H1 (cell line): ENCODE measurements at regions not wholly inside any gene's neighbourhood (a gene's known extent, or its start where the extent isn't known, plus 50 kb on each side); places are given as distances from the start of the nearest gene placed in this dataset.

Experiments used
- RAD21 ChIP-seq, 2 experiments: IDR thresholded peaks in 1 of 2; conservative IDR thresholded peaks in 1 of 2; 2 replicates each; pipeline ENCODE4 v1.6.1; 2011; ENCODE audit warnings: low read depth in 2 of 2, low read length in 2 of 2, improper control_type of control experiment in 1 of 2, inconsistent platforms in 1 of 2, mild to moderate bottlenecking in 1 of 2, moderate library complexity in 1 of 2
- RNF2 ChIP-seq: fragments of 200-900, 300-1000 bp; sonication (generic); IDR thresholded peaks from 2 replicates; pipeline ENCODE4 v1.7.1; 2016; ENCODE audit warnings: borderline replicate concordance, low read depth, mild to moderate bottlenecking, antibody characterized with exemption, low read length; ENCODE audit not compliant: poor library complexity, severe bottlenecking; ENCODE audit errors: missing control alignments
- TAF7 ChIP-seq: optimal IDR thresholded peaks from 2 replicates; pipeline ENCODE3; 2011; ENCODE audit warnings: low read depth, mild to moderate bottlenecking, inconsistent platforms, low read length, moderate library complexity, borderline replicate concordance
- TF ChIP-seq, protein P1 (sequence below), 3 experiments: IDR thresholded peaks; 1 replicate in 2 of 3; 2 replicates in 1 of 3; pipeline versions ENCODE4 v1.5.1 to v1.6.1; 2011; ENCODE audit warnings: low read length in 3 of 3, mild to moderate bottlenecking in 3 of 3, inconsistent platforms in 2 of 3, low read depth in 1 of 3, moderate library complexity in 1 of 3; ENCODE audit not compliant: insufficient read depth in 1 of 3; ENCODE audit errors: control extremely low read depth in 1 of 3

DNA sequence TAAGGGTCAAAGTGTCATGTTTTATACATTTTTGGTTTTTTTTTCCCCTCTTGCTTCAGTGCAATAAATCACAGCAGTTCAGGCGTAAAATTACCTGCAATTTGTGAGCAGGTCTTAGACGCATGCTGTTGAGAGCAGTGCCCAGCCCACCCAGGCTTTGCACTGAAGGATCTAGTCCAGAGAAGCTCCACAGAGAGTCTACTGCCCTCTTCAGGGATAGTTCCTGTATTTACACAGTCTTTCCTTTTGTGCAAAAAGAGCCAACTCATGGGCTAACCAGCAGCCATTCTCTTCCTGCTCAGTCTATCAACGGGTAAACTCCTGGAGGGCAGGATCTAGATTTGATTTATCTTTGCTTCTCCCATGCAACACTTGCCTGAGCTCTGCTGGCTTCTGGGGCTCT is 82.2 kb upstream of the NAMPT start (continued):
- TF ChIP-seq RNF2 (no peak), RAD21 (IDR thresholded peaks at IDR 0.05 in 1 of 2, conservative IDR thresholded peaks at IDR 0.05 in 1 of 2; ENCODE audit: low read depth in 2 of 2, low read length in 2 of 2) (peak; percentile 52 to 70), TAF7 (no peak)
- TF ChIP-seq, protein P1, sequence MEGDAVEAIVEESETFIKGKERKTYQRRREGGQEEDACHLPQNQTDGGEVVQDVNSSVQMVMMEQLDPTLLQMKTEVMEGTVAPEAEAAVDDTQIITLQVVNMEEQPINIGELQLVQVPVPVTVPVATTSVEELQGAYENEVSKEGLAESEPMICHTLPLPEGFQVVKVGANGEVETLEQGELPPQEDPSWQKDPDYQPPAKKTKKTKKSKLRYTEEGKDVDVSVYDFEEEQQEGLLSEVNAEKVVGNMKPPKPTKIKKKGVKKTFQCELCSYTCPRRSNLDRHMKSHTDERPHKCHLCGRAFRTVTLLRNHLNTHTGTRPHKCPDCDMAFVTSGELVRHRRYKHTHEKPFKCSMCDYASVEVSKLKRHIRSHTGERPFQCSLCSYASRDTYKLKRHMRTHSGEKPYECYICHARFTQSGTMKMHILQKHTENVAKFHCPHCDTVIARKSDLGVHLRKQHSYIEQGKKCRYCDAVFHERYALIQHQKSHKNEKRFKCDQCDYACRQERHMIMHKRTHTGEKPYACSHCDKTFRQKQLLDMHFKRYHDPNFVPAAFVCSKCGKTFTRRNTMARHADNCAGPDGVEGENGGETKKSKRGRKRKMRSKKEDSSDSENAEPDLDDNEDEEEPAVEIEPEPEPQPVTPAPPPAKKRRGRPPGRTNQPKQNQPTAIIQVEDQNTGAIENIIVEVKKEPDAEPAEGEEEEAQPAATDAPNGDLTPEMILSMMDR (IDR thresholded peaks at IDR 0.05; ENCODE audit: control extremely low read depth in 1 of 3, insufficient read depth in 1 of 3, low read depth in 1 of 3, low read length in 3 of 3) = peak in 2 of 3 experiments; percentile 44 to 50; a peak in 2 of 4 replicates
